Keratinocyte (primary cell): ENCODE measurements at regions not wholly inside any gene's neighbourhood (a gene's known extent, or its start where the extent isn't known, plus 50 kb on each side); places are given as distances from the start of the nearest gene placed in this dataset.

Experiments
- DNase-seq: peaks from one replicate; pipeline ENCODE4 v3.0.0-alpha.2; 2011; ENCODE audit warnings: low read depth, missing footprints, low spot score
- FAIRE-seq: peaks from 2 replicates; lab custom pipeline; 2011; peaks lifted over from hg19 to GRCh38; lab: Jason Lieb, UNC
- H2AFZ ChIP-seq: 2 replicates; pipeline ENCODE4 v1.6.0; 2012; ENCODE audit warnings: low read length, control low read depth, inconsistent platforms; ENCODE audit not compliant: control insufficient read depth
- H3K27ac ChIP-seq: 2 replicates; pipeline ENCODE4 v1.5.1; 2011; ENCODE audit warnings: low read length; ENCODE audit not compliant: control insufficient read depth, insufficient read depth
- H3K27me3 ChIP-seq: 3 replicates; pipeline ENCODE4 v1.6.0; 2011; ENCODE audit warnings: low read length; ENCODE audit not compliant: control insufficient read depth, insufficient read depth; ENCODE audit errors: extremely low read depth
- H3K36me3 ChIP-seq, 2 experiments: 2 replicates in 1 of 2; 3 replicates in 1 of 2; pipeline ENCODE4 v1.5.1; 2011; ENCODE audit warnings: low read length in 2 of 2, mild to moderate bottlenecking in 1 of 2; ENCODE audit not compliant: control insufficient read depth in 2 of 2, insufficient read depth in 2 of 2; ENCODE audit errors: extremely low read depth in 1 of 2
- H3K4me1 ChIP-seq: 3 replicates; pipeline ENCODE4 v1.5.1; 2011; ENCODE audit warnings: low read length; ENCODE audit not compliant: control insufficient read depth, insufficient read depth; ENCODE audit errors: extremely low read depth
- H3K4me2 ChIP-seq: 3 replicates; pipeline ENCODE4 v1.6.0; 2011; ENCODE audit warnings: low read depth, low read length; ENCODE audit not compliant: control insufficient read depth, insufficient read depth; ENCODE audit errors: extremely low read depth
- H3K4me3 ChIP-seq, 3 experiments: fragments of 200-600 bp in 1 of 3; sonication (generic) in 1 of 3; 2 replicates in 2 of 3; 3 replicates in 1 of 3; pipeline ENCODE4 v1.5.1; 2011 to 2016; ENCODE audit warnings: low read length in 3 of 3, mild to moderate bottlenecking in 3 of 3, control low read depth in 2 of 3, inconsistent platforms in 1 of 3, low read depth in 1 of 3, mixed read lengths in 1 of 3, mixed run types in 1 of 3, moderate library complexity in 1 of 3; ENCODE audit not compliant: control insufficient read depth in 2 of 3, insufficient read depth in 2 of 3; ENCODE audit errors: extremely low read depth in 1 of 3
- H3K79me2 ChIP-seq: 2 replicates; pipeline ENCODE4 v1.6.0; 2012; ENCODE audit warnings: low read length; ENCODE audit not compliant: control insufficient read depth, insufficient read depth
- H3K9ac ChIP-seq: 3 replicates; pipeline ENCODE4 v1.6.0; 2011; ENCODE audit warnings: low read length; ENCODE audit not compliant: control insufficient read depth, insufficient read depth; ENCODE audit errors: extremely low read depth
- H3K9me1 ChIP-seq: 3 replicates; pipeline ENCODE4 v1.6.0; 2011; ENCODE audit warnings: low read length; ENCODE audit not compliant: control insufficient read depth, insufficient read depth; ENCODE audit errors: extremely low read depth
- H3K9me3 ChIP-seq: 2 replicates; pipeline ENCODE4 v1.5.1; 2012; ENCODE audit warnings: low read depth, low read length; ENCODE audit not compliant: control insufficient read depth
- H4K20me1 ChIP-seq: 3 replicates; pipeline ENCODE4 v1.6.0; 2011; ENCODE audit warnings: low read length; ENCODE audit not compliant: control insufficient read depth, insufficient read depth; ENCODE audit errors: extremely low read depth
- EZH2 ChIP-seq: IDR thresholded peaks from one replicate; pipeline ENCODE4 v1.6.1; 2012; ENCODE audit warnings: inconsistent platforms, mild to moderate bottlenecking, low read length, moderate library complexity
- dilution Hi-C: fragments of 300-500 bp; cut with MboI; formaldehyde crosslinking; loops from one replicate; pipeline ENCODE4 v1.7.0; 2020; ENCODE audit warnings: low sequenced_read_pairs; ENCODE audit not compliant: extremely low pct_ligation_motif_present
- TF ChIP-seq, protein P1 (sequence below), 3 experiments: IDR thresholded peaks in 1 of 3; conservative IDR thresholded peaks in 1 of 3; optimal IDR thresholded peaks in 1 of 3; 2 replicates in 2 of 3; 3 replicates in 1 of 3; pipeline versions ENCODE3 to v1.5.1; 2011; ENCODE audit warnings: low read length in 3 of 3, mild to moderate bottlenecking in 3 of 3, moderate library complexity in 2 of 3, control low read depth in 1 of 3, inconsistent platforms in 1 of 3; ENCODE audit not compliant: insufficient read depth in 2 of 3; ENCODE audit errors: extremely low read depth in 1 of 3

DNA sequence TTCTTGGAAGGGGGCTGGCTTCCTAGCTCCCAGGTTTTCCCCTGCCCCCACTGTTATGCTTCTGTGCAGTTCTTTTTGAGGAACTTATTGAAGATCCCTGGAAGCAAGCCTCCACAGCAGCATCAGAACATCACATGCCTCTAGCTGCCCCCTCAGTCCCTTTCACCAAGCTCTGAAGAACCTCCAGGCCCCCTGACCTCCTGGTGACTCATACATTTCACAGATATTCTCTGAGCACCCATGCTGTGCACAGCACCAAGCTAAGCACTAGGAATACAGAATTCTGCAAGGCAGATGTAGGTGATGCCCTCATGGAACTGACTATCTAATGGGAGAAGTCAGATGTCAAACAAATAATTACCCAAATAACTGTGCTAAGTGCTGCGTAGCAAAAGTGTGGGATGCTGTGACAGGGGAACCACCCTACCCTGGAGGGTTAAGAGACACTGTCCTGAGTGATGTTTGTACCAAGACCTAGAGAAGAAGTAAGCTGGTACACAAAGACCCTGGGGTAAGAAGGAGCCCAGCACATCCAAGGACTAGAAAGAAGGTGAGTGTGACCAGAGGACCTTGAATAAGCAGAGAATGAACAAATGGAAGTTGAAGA is 213.7 kb upstream of the NR4A3 start:
- no peak for FAIRE-seq
- no peak for DNase-seq
- dilution Hi-C loops, result no loop called here

DNA sequence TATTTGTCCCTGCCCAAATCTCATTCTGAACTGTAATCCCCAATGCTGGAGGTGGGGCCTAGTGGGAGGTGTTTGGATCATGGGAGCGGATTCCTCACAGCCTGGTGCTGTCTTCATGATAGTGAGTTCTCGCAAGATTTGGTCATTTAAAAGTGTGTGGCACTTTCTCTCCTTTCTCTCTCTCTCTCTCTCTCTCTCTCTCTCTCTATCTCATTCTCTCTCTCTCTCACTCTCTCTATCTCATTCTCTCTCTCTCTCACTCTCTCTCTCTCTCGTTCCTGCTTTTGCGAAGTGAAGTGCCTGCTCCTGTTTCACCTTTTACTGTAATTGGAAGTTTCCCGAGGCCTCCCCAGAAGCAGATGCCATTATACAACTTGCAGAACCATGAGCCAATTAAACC is 207.3 kb upstream of the NR4A3 start:
- H3K36me3 ChIP-seq, result no peaks in the 10 kb centered on the region
- FAIRE-seq (no peak), DNase-seq (no peak)
- no peaks in the 10 kb centered on the region for H3K79me2 ChIP-seq
- H3K27ac ChIP-seq, result no peak overlapping the region
- no peak for TF ChIP-seq EZH2
- TF ChIP-seq, protein P1, sequence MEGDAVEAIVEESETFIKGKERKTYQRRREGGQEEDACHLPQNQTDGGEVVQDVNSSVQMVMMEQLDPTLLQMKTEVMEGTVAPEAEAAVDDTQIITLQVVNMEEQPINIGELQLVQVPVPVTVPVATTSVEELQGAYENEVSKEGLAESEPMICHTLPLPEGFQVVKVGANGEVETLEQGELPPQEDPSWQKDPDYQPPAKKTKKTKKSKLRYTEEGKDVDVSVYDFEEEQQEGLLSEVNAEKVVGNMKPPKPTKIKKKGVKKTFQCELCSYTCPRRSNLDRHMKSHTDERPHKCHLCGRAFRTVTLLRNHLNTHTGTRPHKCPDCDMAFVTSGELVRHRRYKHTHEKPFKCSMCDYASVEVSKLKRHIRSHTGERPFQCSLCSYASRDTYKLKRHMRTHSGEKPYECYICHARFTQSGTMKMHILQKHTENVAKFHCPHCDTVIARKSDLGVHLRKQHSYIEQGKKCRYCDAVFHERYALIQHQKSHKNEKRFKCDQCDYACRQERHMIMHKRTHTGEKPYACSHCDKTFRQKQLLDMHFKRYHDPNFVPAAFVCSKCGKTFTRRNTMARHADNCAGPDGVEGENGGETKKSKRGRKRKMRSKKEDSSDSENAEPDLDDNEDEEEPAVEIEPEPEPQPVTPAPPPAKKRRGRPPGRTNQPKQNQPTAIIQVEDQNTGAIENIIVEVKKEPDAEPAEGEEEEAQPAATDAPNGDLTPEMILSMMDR (optimal IDR thresholded peaks at IDR 0.05 in 1 of 3, IDR thresholded peaks at IDR 0.05 in 1 of 3, conservative IDR thresholded peaks at IDR 0.05 in 1 of 3; ENCODE audit: extremely low read depth in 1 of 3, insufficient read depth in 2 of 3, low read length in 3 of 3), result no peak
- H3K4me1 ChIP-seq, result no peaks in the 10 kb centered on the region
- no peaks in the 10 kb centered on the region for H3K9me1 ChIP-seq
- H3K4me3 ChIP-seq, result no peak overlapping the region
- no peaks in the 10 kb centered on the region for H3K27me3 ChIP-seq
- no peak overlapping the region for H2AFZ ChIP-seq
- dilution Hi-C loops, result no loop called here
- H4K20me1 ChIP-seq, result no peaks in the 10 kb centered on the region
- no peak overlapping the region for H3K9ac ChIP-seq
- H3K9me3 ChIP-seq, result no peaks in the 10 kb centered on the region
- no peak overlapping the region for H3K4me2 ChIP-seq

More for the DNA sequence above, 213.7 kb upstream of the NR4A3 start:
- Histone ChIP-seq H3K27ac (no peak overlapping the region), H3K4me3 (no peak overlapping the region), H3K4me1 (no peaks in the 10 kb centered on the region), H3K36me3 (no peaks in the 10 kb centered on the region), H4K20me1 (no peaks in the 10 kb centered on the region), H3K9me3 (no peaks in the 10 kb centered on the region), H3K9ac (no peak overlapping the region), H3K27me3 (no peaks in the 10 kb centered on the region), H3K79me2 (no peaks in the 10 kb centered on the region), H2AFZ (no peak overlapping the region), H3K4me2 (no peak overlapping the region), H3K9me1 (no peaks in the 10 kb centered on the region)
- no peak for TF ChIP-seq EZH2
- TF ChIP-seq, protein P1 (optimal IDR thresholded peaks at IDR 0.05 in 1 of 3, IDR thresholded peaks at IDR 0.05 in 1 of 3, conservative IDR thresholded peaks at IDR 0.05 in 1 of 3; ENCODE audit: extremely low read depth in 1 of 3, insufficient read depth in 2 of 3, low read length in 3 of 3), result no peak
